PC-3 (cell line): ENCODE measurements at regions not wholly inside any gene's neighbourhood (a gene's known extent, or its start where the extent isn't known, plus 50 kb on each side); places are given as distances from the start of the nearest gene placed in this dataset.

ENCODE experiments used
- ATAC-seq: fragments of 200-7000 bp; cut with Tn5 transposase; 2 replicates; pipeline ENCODE4 v1.9.1; 2020; ENCODE audit warnings: mild to moderate bottlenecking, moderate library complexity
- BruUV-seq: library from RNA; stranded (reverse); fragments of 400-500 nt; replicated peaks from 2 replicates; lab custom pipeline; 2021; lab: Mats Ljungman, UMichigan
- CTCF ChIA-PET: fragments of 300-600 bp; sonication (Branson Sonifier 250); formaldehyde crosslinking; loops from one replicate; lab custom pipeline; 2022; ENCODE audit warnings: antibody characterized with exemption; lab: Charles Lee
- POLR2A ChIA-PET: fragments of 300-600 bp; sonication (Branson Sonifier 250); formaldehyde crosslinking; loops from one replicate; lab custom pipeline; 2022; ENCODE audit warnings: antibody characterized with exemption; ENCODE audit not compliant: unreplicated experiment; lab: Charles Lee
- DNase-seq: peaks from one replicate; pipeline ENCODE4 v3.0.0-alpha.2; 2015
- H2AFZ ChIP-seq: fragments of 300-600 bp; sonication (generic); 2 replicates; pipeline ENCODE4 v1.6.0; 2016; ENCODE audit warnings: antibody characterized with exemption, low read length
- H3F3A ChIP-seq: fragments of 300-600 bp; sonication (generic); one replicate; pipeline ENCODE4 v1.6.0; 2017; ENCODE audit warnings: antibody characterized with exemption, low read length, control low read depth, mild to moderate bottlenecking; ENCODE audit not compliant: unreplicated experiment
- H3K27ac ChIP-seq: fragments of 300-600 bp; sonication (generic); 2 replicates; pipeline ENCODE4 v1.5.1; 2016; ENCODE audit warnings: mild to moderate bottlenecking, low read length
- H3K27me3 ChIP-seq: fragments of 300-600 bp; sonication (generic); 2 replicates; pipeline ENCODE4 v1.6.1; 2016; ENCODE audit warnings: low read length, mixed read lengths
- H3K36me3 ChIP-seq: fragments of 300-600 bp; sonication (generic); 2 replicates; pipeline ENCODE4 v1.6.1; 2016; ENCODE audit warnings: low read depth, mixed run types, low read length, mixed read lengths
- H3K4me1 ChIP-seq: fragments of 300-600 bp; sonication (generic); 2 replicates; pipeline ENCODE4 v1.5.1; 2016; ENCODE audit warnings: low read length; ENCODE audit not compliant: insufficient read depth
- H3K4me2 ChIP-seq: fragments of 300-600 bp; sonication (generic); 2 replicates; pipeline ENCODE4 v1.6.0; 2016; ENCODE audit warnings: low read length
- H3K4me3 ChIP-seq: fragments of 300-600 bp; sonication (generic); 2 replicates; pipeline ENCODE4 v1.5.1; 2016; ENCODE audit warnings: mild to moderate bottlenecking, low read length, mixed read lengths
- H3K79me2 ChIP-seq: fragments of 300-600 bp; sonication (generic); 2 replicates; pipeline ENCODE4 v1.6.1; 2017; ENCODE audit warnings: low read length, mixed read lengths
- H3K9ac ChIP-seq: fragments of 300-600 bp; sonication (generic); 2 replicates; pipeline ENCODE4 v1.6.0; 2016; ENCODE audit warnings: mild to moderate bottlenecking, low read length
- H3K9me2 ChIP-seq: fragments of 300-600 bp; sonication (generic); replicated peaks from 2 replicates; pipeline ENCODE4 v1.6.1; 2016; ENCODE audit warnings: mixed run types, low read length, mixed read lengths
- H3K9me3 ChIP-seq: fragments of 300-600 bp; sonication (generic); 2 replicates; pipeline ENCODE4 v1.6.1; 2016; ENCODE audit warnings: low read length, mixed read lengths
- H4K20me1 ChIP-seq: fragments of 300-600 bp; sonication (generic); 2 replicates; pipeline ENCODE4 v1.6.1; 2016; ENCODE audit warnings: low read length, mixed read lengths
- EZH2 ChIP-seq: fragments of 300-600 bp; sonication (generic); IDR thresholded peaks from one replicate; pipeline ENCODE4 v1.6.1; 2017; ENCODE audit warnings: antibody characterized with exemption, mild to moderate bottlenecking, low read length; ENCODE audit not compliant: unreplicated experiment
- EZH2phosphoT487 ChIP-seq: fragments of 300-600 bp; sonication (generic); IDR thresholded peaks from 2 replicates; pipeline ENCODE4 v1.6.1; 2018; ENCODE audit warnings: mild to moderate bottlenecking, antibody characterized with exemption, low read length, borderline replicate concordance
- intact Hi-C: fragments of 100-400 bp; cut with micrococcal nuclease; formaldehyde crosslinking; loops from 2 replicates; pipeline ENCODE4 v1.9.0; 2023
- TF ChIP-seq, protein P1 (sequence below): fragments of 300-600 bp; sonication (generic); conservative IDR thresholded peaks from 2 replicates; pipeline ENCODE4 v1.5.1; 2017; ENCODE audit warnings: antibody characterized with exemption, low read depth, mild to moderate bottlenecking, low read length

DNA sequence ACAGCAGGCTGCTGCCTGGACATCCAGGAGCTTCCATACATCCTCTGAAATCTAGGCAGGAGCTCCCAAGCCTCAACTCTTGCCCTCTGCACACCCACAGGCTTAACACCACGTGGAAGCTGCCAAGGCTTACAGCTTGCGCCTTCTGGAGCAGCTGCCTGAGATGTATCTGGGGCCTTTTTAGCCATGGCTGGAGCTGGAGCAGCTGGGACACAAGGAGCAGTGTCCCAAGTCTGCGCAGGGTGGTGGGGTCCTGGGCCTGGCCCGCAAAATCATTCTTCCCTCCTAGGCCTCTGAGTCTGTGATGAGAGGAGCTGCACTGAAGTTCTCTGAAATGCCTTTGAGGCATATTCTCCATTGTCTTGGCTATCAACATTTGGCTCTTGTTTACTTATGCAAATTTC lies 255.0 kb downstream of the DLL1 start:
- intact Hi-C loops = no loop called here
- POLR2A ChIA-PET = no interaction called here
- Histone ChIP-seq H3K27ac (no peak overlapping the region), H3K4me2 (no peak overlapping the region), H2AFZ (no peak overlapping the region), H3K9me3 (no peaks in the 10 kb centered on the region), H3K9ac (no peak overlapping the region), H3F3A (no peaks in the 10 kb centered on the region), H3K27me3 (no peaks in the 10 kb centered on the region), H4K20me1 (no peaks in the 10 kb centered on the region), H3K36me3 (no peaks in the 10 kb centered on the region), H3K4me3 (no peak overlapping the region), H3K9me2 (no peaks in the 10 kb centered on the region), H3K4me1 (peaks cover 11% of the 10 kb centered on the region), H3K79me2 (no peaks in the 10 kb centered on the region)
- ATAC-seq = no peak
- no TSS peak for BruUV-seq
- DNase-seq = no peak
- CTCF ChIA-PET = no interaction called here
- TF ChIP-seq, protein P1, sequence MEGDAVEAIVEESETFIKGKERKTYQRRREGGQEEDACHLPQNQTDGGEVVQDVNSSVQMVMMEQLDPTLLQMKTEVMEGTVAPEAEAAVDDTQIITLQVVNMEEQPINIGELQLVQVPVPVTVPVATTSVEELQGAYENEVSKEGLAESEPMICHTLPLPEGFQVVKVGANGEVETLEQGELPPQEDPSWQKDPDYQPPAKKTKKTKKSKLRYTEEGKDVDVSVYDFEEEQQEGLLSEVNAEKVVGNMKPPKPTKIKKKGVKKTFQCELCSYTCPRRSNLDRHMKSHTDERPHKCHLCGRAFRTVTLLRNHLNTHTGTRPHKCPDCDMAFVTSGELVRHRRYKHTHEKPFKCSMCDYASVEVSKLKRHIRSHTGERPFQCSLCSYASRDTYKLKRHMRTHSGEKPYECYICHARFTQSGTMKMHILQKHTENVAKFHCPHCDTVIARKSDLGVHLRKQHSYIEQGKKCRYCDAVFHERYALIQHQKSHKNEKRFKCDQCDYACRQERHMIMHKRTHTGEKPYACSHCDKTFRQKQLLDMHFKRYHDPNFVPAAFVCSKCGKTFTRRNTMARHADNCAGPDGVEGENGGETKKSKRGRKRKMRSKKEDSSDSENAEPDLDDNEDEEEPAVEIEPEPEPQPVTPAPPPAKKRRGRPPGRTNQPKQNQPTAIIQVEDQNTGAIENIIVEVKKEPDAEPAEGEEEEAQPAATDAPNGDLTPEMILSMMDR = no peak
- TF ChIP-seq EZH2 (no peak), EZH2phosphoT487 (no peak)

DNA sequence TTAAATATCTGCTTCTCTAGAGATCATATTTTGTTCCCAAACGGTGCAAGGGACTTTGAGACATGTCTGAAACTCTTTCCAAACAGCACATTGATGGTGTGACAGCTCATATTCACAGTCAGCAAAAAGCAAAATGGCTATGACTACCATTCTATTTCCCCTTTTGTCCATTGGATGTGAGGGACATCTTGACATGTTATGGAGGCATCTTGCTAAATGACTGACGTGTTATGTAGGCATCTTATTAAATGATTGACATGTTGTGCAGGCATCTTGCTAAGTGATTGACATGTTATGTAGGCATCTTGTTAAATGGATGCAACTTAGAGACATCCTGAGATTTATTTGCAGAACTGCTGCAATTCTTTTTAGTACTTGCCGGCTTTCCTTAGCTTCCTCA lies 255.8 kb downstream of the DLL1 start:
- Histone ChIP-seq H3K4me2 (no peak overlapping the region), H3K27me3 (no peaks in the 10 kb centered on the region), H3K4me3 (no peak overlapping the region), H3K4me1 (peaks cover 17% of the 10 kb centered on the region), H3K79me2 (no peaks in the 10 kb centered on the region), H3K9me3 (no peaks in the 10 kb centered on the region), H3F3A (no peaks in the 10 kb centered on the region), H3K9ac (no peak overlapping the region), H3K36me3 (no peaks in the 10 kb centered on the region), H4K20me1 (no peaks in the 10 kb centered on the region), H3K27ac (no peak overlapping the region), H3K9me2 (no peaks in the 10 kb centered on the region), H2AFZ (no peak overlapping the region)
- POLR2A ChIA-PET = no interaction called here
- CTCF ChIA-PET = no interaction called here
- intact Hi-C loops = no loop called here
- no TSS peak for BruUV-seq
- DNase-seq (no peak), ATAC-seq (no peak)
- TF ChIP-seq EZH2 = no peak
- TF ChIP-seq, protein P1 = no peak
- TF ChIP-seq EZH2phosphoT487 = no peak

DNA sequence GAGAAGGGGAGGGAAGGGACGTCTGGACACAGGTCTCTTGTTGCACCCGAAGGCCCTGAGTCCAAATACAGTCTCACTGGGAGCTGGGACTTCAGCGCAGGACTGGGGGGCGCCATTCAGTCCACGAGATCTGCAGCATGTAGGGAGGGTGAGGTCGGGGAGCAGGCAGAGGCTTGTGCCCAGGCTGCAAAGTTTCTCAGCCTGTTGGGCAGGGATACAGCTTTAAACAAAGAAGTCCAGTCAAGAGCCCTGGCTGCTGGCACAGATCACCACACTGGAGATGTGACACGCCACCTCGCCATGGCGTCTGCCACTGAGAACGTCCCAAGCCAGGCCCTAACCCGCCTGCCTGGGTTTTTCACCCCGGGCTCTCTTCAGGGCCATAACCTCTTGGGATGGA lies 256.6 kb downstream of the DLL1 start:
- no peaks in the 10 kb centered on the region for H3K9me2 ChIP-seq
- intact Hi-C loops = no loop called here
- H3K4me1 ChIP-seq = peaks cover 17% of the 10 kb centered on the region
- TF ChIP-seq EZH2phosphoT487 = no peak
- TF ChIP-seq, protein P1 = no peak
- no peak for TF ChIP-seq EZH2
- H3K9ac ChIP-seq = no peak overlapping the region
- no peak overlapping the region for H3K4me3 ChIP-seq
- no peaks in the 10 kb centered on the region for H3K36me3 ChIP-seq
- no peaks in the 10 kb centered on the region for H3F3A ChIP-seq
- H3K27ac ChIP-seq = no peak overlapping the region
- no TSS peak for BruUV-seq
- ATAC-seq = no peak
- ChIA-PET CTCF (no interaction called here), POLR2A (no interaction called here)
- DNase-seq = no peak
- H3K27me3 ChIP-seq = no peaks in the 10 kb centered on the region
- no peaks in the 10 kb centered on the region for H4K20me1 ChIP-seq
- H2AFZ ChIP-seq = no peak overlapping the region
- no peak overlapping the region for H3K4me2 ChIP-seq
- H3K79me2 ChIP-seq = no peaks in the 10 kb centered on the region
- no peaks in the 10 kb centered on the region for H3K9me3 ChIP-seq
